ENCODE measurements at regions not wholly inside any gene's neighbourhood (a gene's known extent, or its start where the extent isn't known, plus 50 kb on each side); places are given as distances from the start of the nearest gene placed in this dataset.

GRCh38 chr12:90331821-90332220, 623.2 kb downstream of the CCER1 start:
- Histone ChIP-seq H3K9me2 (ENCODE audit: insufficient read depth, low read length) (no peaks in the 10 kb centered on the region), H3K9me3 (ENCODE audit: low read length) (no peaks in the 10 kb centered on the region), H4K20me1 (ENCODE audit: insufficient read depth) (no peaks in the 10 kb centered on the region), H3F3A (ENCODE audit: insufficient read depth, low read length, poor library complexity, severe bottlenecking) (no peaks in the 10 kb centered on the region), H3K4me2 (ENCODE audit: low read length) (no peak overlapping the region), H3K27me3 (ENCODE audit: insufficient read depth, low read depth, low read length) (no peaks in the 10 kb centered on the region), H2AFZ (ENCODE audit: low read depth, low read length) (no peak overlapping the region), H3K9ac (ENCODE audit: low read length) (no peak overlapping the region), H3K79me2 (replicated peaks; ENCODE audit: insufficient read depth, low read length) (no peaks in the 10 kb centered on the region), H3K36me3 (ENCODE audit: insufficient read depth, low read length) (no peaks in the 10 kb centered on the region), H3K27ac (ENCODE audit: low read length) (no peak overlapping the region), H3K4me3 (ENCODE audit: low read length) (no peak overlapping the region)
- TF ChIP-seq REST (IDR thresholded peaks at IDR 0.05; ENCODE audit: borderline replicate concordance): peak; percentile 52
- TF ChIP-seq TAF1 (IDR thresholded peaks at IDR 0.05; ENCODE audit: low read depth): no peak

- TF ChIP-seq MXI1 (conservative IDR thresholded peaks at IDR 0.05; ENCODE audit: poor library complexity, severe bottlenecking) (no peak), CTCF (IDR thresholded peaks at IDR 0.05; ENCODE audit: poor library complexity, severe bottlenecking) (no peak), POLR2AphosphoS5 (IDR thresholded peaks at IDR 0.05) (no peak), EP300 (conservative IDR thresholded peaks at IDR 0.05; ENCODE audit: poor library complexity, severe bottlenecking) (no peak), RAD21 (conservative IDR thresholded peaks at IDR 0.05) (no peak)
- H3K27me3 ChIP-seq (ENCODE audit: insufficient read depth, low read depth, low read length): no peaks in the 10 kb centered on the region
- no peaks in the 10 kb centered on the region for H3K9me3 ChIP-seq (ENCODE audit: low read length)
- no peak overlapping the region for H3K9ac ChIP-seq (ENCODE audit: low read length)
- H2AFZ ChIP-seq (ENCODE audit: low read depth, low read length): no peak overlapping the region
- no peak overlapping the region for H3K27ac ChIP-seq (ENCODE audit: low read length)
- H3K9me2 ChIP-seq (ENCODE audit: insufficient read depth, low read length): no peaks in the 10 kb centered on the region
- no peak overlapping the region for H3K4me2 ChIP-seq (ENCODE audit: low read length)
- no peak overlapping the region for H3K4me3 ChIP-seq (ENCODE audit: low read length)
- no peaks in the 10 kb centered on the region for H3F3A ChIP-seq (ENCODE audit: insufficient read depth, low read length, poor library complexity, severe bottlenecking)
- H4K20me1 ChIP-seq (ENCODE audit: insufficient read depth): no peaks in the 10 kb centered on the region
- no peaks in the 10 kb centered on the region for H3K36me3 ChIP-seq (ENCODE audit: insufficient read depth, low read length)
- no peaks in the 10 kb centered on the region for H3K79me2 ChIP-seq (replicated peaks; ENCODE audit: insufficient read depth, low read length)
Observed at GRCh38 chr12:90331262-90331661, 622.6 kb upstream of the ATP2B1 start.

GRCh38 chr12:90327793-90328743, 619.4 kb upstream of the ATP2B1 start:
- Histone ChIP-seq H3K36me3 (ENCODE audit: insufficient read depth, low read length) (no peaks in the 10 kb centered on the region), H3K27ac (ENCODE audit: low read length) (no peak overlapping the region)

More at GRCh38 chr12:90327793-90328743, 619.4 kb upstream of the ATP2B1 start:
- Histone ChIP-seq H3K9me3 (ENCODE audit: low read length) (no peaks in the 10 kb centered on the region), H3K4me2 (ENCODE audit: low read length) (no peak overlapping the region), H3F3A (ENCODE audit: insufficient read depth, low read length, poor library complexity, severe bottlenecking) (no peaks in the 10 kb centered on the region), H2AFZ (ENCODE audit: low read depth, low read length) (no peak overlapping the region), H3K79me2 (replicated peaks; ENCODE audit: insufficient read depth, low read length) (no peaks in the 10 kb centered on the region), H3K9ac (ENCODE audit: low read length) (no peak overlapping the region), H3K27me3 (ENCODE audit: insufficient read depth, low read depth, low read length) (no peaks in the 10 kb centered on the region), H3K9me2 (ENCODE audit: insufficient read depth, low read length) (no peaks in the 10 kb centered on the region), H3K4me3 (ENCODE audit: low read length) (no peak overlapping the region), H4K20me1 (ENCODE audit: insufficient read depth) (no peaks in the 10 kb centered on the region)
- TF ChIP-seq CTCF (IDR thresholded peaks at IDR 0.05; ENCODE audit: poor library complexity, severe bottlenecking) (no peak), EZH2 (IDR thresholded peaks at IDR 0.05; ENCODE audit: borderline replicate concordance, insufficient read depth, low read length, poor library complexity, severe bottlenecking) (no peak), RAD21 (conservative IDR thresholded peaks at IDR 0.05) (no peak), POLR2AphosphoS5 (IDR thresholded peaks at IDR 0.05) (no peak), TAF1 (IDR thresholded peaks at IDR 0.05; ENCODE audit: low read depth) (no peak), REST (IDR thresholded peaks at IDR 0.05; ENCODE audit: borderline replicate concordance) (no peak), MXI1 (conservative IDR thresholded peaks at IDR 0.05; ENCODE audit: poor library complexity, severe bottlenecking) (no peak), EP300 (conservative IDR thresholded peaks at IDR 0.05; ENCODE audit: poor library complexity, severe bottlenecking) (no peak), SMC3 (conservative IDR thresholded peaks at IDR 0.05; ENCODE audit: poor library complexity) (no peak)

Data from neural cell (in vitro differentiated cells).